Uterus (tissue), 2 donors: ENCODE measurements at regions not wholly inside any gene's neighbourhood (a gene's known extent, or its start where the extent isn't known, plus 50 kb on each side); places are given as distances from the start of the nearest gene placed in this dataset.
"Not testable (repeated sequence)": the region's sequence is repeated elsewhere in the genome, so short reads cannot be mapped to it uniquely, and the experiment has no call there.

Experiments used
- POLR2A ChIP-seq, 2 donors: fragments of 450-650 bp; IDR thresholded peaks; one replicate each; pipeline ENCODE4 v1.6.1; 2016; ENCODE audit warnings: antibody characterized with exemption in 2 of 2, mild to moderate bottlenecking in 1 of 2, moderate library complexity in 1 of 2
- TF ChIP-seq, protein P1 (sequence below), 4 experiments: fragments of 200-600 bp in 2 of 4; fragments of 450-650 bp in 2 of 4; sonication (generic) in 2 of 4; IDR thresholded peaks; one replicate each; pipeline ENCODE4 v1.5.1; 2016 to 2019; ENCODE audit warnings: antibody characterized with exemption in 4 of 4, mild to moderate bottlenecking in 2 of 4, moderate library complexity in 1 of 4

DNA sequence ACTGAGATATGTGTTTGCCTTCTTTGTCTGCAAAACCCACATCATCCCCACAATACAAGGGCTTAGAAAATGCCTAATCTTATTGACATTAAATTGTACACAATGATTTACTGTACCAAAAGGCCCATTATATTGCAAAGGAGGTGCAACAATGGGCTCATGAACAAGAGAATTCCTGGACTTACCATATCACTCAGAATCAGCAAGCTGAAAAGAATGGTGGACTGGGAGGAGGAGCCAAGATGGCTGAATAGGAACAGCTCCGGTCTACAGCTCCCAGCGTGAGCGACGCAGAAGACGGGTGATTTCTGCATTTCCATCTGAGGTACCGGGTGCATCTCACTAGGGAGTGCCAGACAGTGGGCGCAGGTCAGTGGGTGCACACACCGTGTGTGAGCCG lies 119.9 kb downstream of the OR13H1 start:
- TF ChIP-seq, protein P1, sequence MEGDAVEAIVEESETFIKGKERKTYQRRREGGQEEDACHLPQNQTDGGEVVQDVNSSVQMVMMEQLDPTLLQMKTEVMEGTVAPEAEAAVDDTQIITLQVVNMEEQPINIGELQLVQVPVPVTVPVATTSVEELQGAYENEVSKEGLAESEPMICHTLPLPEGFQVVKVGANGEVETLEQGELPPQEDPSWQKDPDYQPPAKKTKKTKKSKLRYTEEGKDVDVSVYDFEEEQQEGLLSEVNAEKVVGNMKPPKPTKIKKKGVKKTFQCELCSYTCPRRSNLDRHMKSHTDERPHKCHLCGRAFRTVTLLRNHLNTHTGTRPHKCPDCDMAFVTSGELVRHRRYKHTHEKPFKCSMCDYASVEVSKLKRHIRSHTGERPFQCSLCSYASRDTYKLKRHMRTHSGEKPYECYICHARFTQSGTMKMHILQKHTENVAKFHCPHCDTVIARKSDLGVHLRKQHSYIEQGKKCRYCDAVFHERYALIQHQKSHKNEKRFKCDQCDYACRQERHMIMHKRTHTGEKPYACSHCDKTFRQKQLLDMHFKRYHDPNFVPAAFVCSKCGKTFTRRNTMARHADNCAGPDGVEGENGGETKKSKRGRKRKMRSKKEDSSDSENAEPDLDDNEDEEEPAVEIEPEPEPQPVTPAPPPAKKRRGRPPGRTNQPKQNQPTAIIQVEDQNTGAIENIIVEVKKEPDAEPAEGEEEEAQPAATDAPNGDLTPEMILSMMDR (IDR thresholded peaks at IDR 0.05): not testable (repeated sequence)
- not testable (repeated sequence) for TF ChIP-seq POLR2A (IDR thresholded peaks at IDR 0.05)
